ENCODE measurements at regions not wholly inside any gene's neighbourhood (a gene's known extent, or its start where the extent isn't known, plus 50 kb on each side); places are given as distances from the start of the nearest gene placed in this dataset.

DNA sequence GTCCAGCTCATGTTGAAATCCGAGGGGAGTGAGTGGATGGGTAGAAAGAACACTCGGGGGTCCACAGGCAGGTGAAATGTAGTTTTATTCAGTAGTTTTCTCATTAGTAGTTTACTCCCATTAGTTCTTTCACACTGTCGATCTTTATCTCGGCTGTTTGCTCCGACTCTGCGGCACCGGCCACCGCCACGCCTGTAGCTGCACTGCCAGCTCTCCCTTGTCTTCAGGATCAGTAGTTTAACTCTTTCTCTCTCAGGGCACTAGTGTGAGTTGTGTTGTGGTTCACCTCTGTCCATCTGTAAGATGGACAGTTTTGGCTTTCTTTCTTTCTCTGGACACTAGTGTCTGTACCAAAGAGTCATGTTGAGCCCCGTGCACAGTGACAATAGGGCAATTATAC lies 195.7 kb downstream of the LMBRD1 start:
- TF ChIP-seq SP1 (IDR thresholded peaks at IDR 0.05; ENCODE audit: low read depth, low read length), result no peak
- TF ChIP-seq EGR1 (IDR thresholded peaks at IDR 0.05; ENCODE audit: borderline replicate concordance, low read depth, low read length), result no peak
- no peak for TF ChIP-seq HDAC2 (IDR thresholded peaks at IDR 0.05; ENCODE audit: borderline replicate concordance in 1 of 2, low read depth in 2 of 2, low read length in 2 of 2)
